WTC11 (cell line): ENCODE measurements at regions not wholly inside any gene's neighbourhood (a gene's known extent, or its start where the extent isn't known, plus 50 kb on each side); places are given as distances from the start of the nearest gene placed in this dataset.

Experiments used
- ATAC-seq: fragments of 200-7000 bp; cut with Tn5 transposase; 2 replicates; pipeline ENCODE4 v1.10.0; 2021; ENCODE audit warnings: mild to moderate bottlenecking, moderate library complexity
- CTCF ChIA-PET: fragments of 300-600 bp; sonication (Branson Sonifier 250); formaldehyde crosslinking; loops from one replicate; lab custom pipeline; 2021; ENCODE audit warnings: antibody characterized with exemption; lab: Charles Lee
- POLR2A ChIA-PET: fragments of 350-600 bp; sonication (Branson Sonifier 250); formaldehyde crosslinking; loops from one replicate; lab custom pipeline; 2021; ENCODE audit warnings: antibody characterized with exemption; lab: Charles Lee
- DNase-seq: peaks from one replicate; pipeline ENCODE4 v3.0.0; 2021; ENCODE audit warnings: low spot score
- H3K27ac Mint-ChIP-seq: 2 replicates; pipeline ENCODE4 v1.8.0; 2021; ENCODE audit warnings: mixed read lengths
- H3K27me3 Mint-ChIP-seq: 2 replicates; pipeline ENCODE4 v1.8.0; 2021; ENCODE audit warnings: low read depth, mild to moderate bottlenecking, moderate library complexity, mixed read lengths
- H3K36me3 Mint-ChIP-seq: 2 replicates; pipeline ENCODE4 v1.8.0; 2021; ENCODE audit warnings: mixed read lengths
- H3K4me1 Mint-ChIP-seq: 2 replicates; pipeline ENCODE4 v1.8.0; 2022; ENCODE audit warnings: mixed read lengths
- H3K4me3 Mint-ChIP-seq: 2 replicates; pipeline ENCODE4 v1.8.0; 2021; ENCODE audit warnings: mild to moderate bottlenecking, moderate library complexity, mixed read lengths
- H3K9me3 Mint-ChIP-seq: 2 replicates; pipeline ENCODE4 v1.8.0; 2021; ENCODE audit warnings: mixed read lengths
- FOXJ3 ChIP-seq: sonication (generic); formaldehyde crosslinking; IDR thresholded peaks from 2 replicates; pipeline ENCODE4 v1.9.0; 2021; ENCODE audit warnings: missing genetic modification reagents, mild to moderate bottlenecking, borderline replicate concordance
- GABPB1 ChIP-seq: sonication (generic); formaldehyde crosslinking; IDR thresholded peaks from 2 replicates; pipeline ENCODE4 v1.8.1; 2023; ENCODE audit warnings: mild to moderate bottlenecking, missing genetic modification reagents
- GTF2I ChIP-seq: fragments of 250-450 bp; sonication (Bioruptor Pico); conservative IDR thresholded peaks from 2 replicates; pipeline ENCODE4 v1.4.0; 2021; ENCODE audit warnings: mild to moderate bottlenecking
- KAT7 ChIP-seq: sonication (generic); formaldehyde crosslinking; IDR thresholded peaks from 2 replicates; pipeline ENCODE4 v1.8.1; 2023; ENCODE audit warnings: missing genetic modification reagents, mild to moderate bottlenecking, borderline replicate concordance
- NFATC4 ChIP-seq: fragments of 250-450 bp; sonication (Bioruptor Pico); IDR thresholded peaks from 2 replicates; pipeline ENCODE4 v1.9.0; 2021; ENCODE audit warnings: mild to moderate bottlenecking
- PRRX2 ChIP-seq: fragments of 250-450 bp; sonication (Bioruptor Pico); IDR thresholded peaks from 2 replicates; pipeline ENCODE4 v1.8.0; 2021; ENCODE audit warnings: mild to moderate bottlenecking
- SMAD4 ChIP-seq: sonication (generic); formaldehyde crosslinking; IDR thresholded peaks from 2 replicates; pipeline ENCODE4 v1.8.0; 2022; ENCODE audit warnings: mild to moderate bottlenecking, missing genetic modification reagents
- TEAD1 ChIP-seq: sonication (generic); formaldehyde crosslinking; IDR thresholded peaks from 2 replicates; pipeline ENCODE4 v1.8.0; 2022; ENCODE audit warnings: mild to moderate bottlenecking, missing genetic modification reagents
- USF1 ChIP-seq: sonication (generic); formaldehyde crosslinking; IDR thresholded peaks from 2 replicates; pipeline ENCODE4 v1.8.0; 2022; ENCODE audit warnings: mild to moderate bottlenecking, missing genetic modification reagents
- ZMAT4 ChIP-seq: fragments of 250-450 bp; sonication (Bioruptor Pico); IDR thresholded peaks from 2 replicates; pipeline ENCODE4 v1.9.0; 2021; ENCODE audit warnings: mild to moderate bottlenecking
- ZNF281 ChIP-seq: sonication (generic); formaldehyde crosslinking; IDR thresholded peaks from 2 replicates; pipeline ENCODE4 v1.8.0; 2023; ENCODE audit warnings: mild to moderate bottlenecking, missing genetic modification reagents
- ZNF396 ChIP-seq: fragments of 250-450 bp; sonication (Bioruptor Pico); IDR thresholded peaks from 2 replicates; pipeline ENCODE4 v1.8.0; 2021; ENCODE audit warnings: mild to moderate bottlenecking, moderate library complexity, borderline replicate concordance
- TF ChIP-seq, protein P1 (sequence below): sonication (generic); formaldehyde crosslinking; IDR thresholded peaks from 2 replicates; pipeline ENCODE4 v1.8.0; 2023; ENCODE audit warnings: missing genetic modification reagents

DNA sequence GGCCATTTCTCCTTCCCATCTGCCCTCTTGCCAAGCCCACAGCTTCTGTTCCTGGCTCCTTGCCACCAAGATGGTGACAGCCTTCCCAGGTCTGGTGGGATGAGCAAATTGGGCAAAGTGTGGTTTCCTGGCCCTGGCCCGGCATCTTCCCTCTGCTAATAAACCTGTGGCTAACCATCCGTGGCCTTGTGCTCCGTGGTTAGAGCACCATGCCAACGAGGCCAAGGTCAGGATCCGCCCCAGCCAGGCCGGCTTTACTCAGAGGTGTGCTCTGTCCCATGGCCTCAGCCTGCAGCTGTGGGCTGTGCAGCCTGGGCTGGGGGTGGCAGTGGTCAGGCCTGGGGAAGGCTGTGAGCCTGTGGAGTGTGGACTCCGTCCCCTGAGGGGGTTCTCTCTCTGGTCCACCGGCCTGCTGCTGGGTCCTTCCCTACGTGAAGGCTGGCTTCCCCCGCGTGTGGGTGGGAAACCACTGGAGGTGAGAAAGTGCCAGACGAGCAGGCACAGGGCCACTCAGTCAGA lies 117.4 kb downstream of the VEGFA start:
- POLR2A ChIA-PET = no interaction called here
- ATAC-seq = no peak
- peaks cover 16% of the 10 kb centered on the region for H3K4me1 Mint-ChIP-seq

GRCh38 chr6:43886717-43887339 lies 116.8 kb downstream of the VEGFA start:
- H3K4me3 Mint-ChIP-seq = no peak overlapping the region
- no peaks in the 10 kb centered on the region for H3K36me3 Mint-ChIP-seq
- TF ChIP-seq SMAD4 = no peak
- TF ChIP-seq TEAD1 (CRISPR knock-in tag) = no peak
- TF ChIP-seq KAT7 = no peak
- TF ChIP-seq PRRX2 (CRISPR knock-in tag) = no peak
- peaks cover 13% of the 10 kb centered on the region for H3K4me1 Mint-ChIP-seq
- H3K27me3 Mint-ChIP-seq = peaks cover 6% of the 10 kb centered on the region; the same call in 1 of the 2 replicates
- POLR2A ChIA-PET = no interaction called here
- CTCF ChIA-PET = interaction anchor here (0.7 to 1.3 kb wide), 4 partner anchors 22 to 192 kb away, joined by 3 read pairs; no protein-coding TSS in a partner anchor
- no peak overlapping the region for H3K27ac Mint-ChIP-seq
- DNase-seq (no peak), ATAC-seq (no peak)
- no peaks in the 10 kb centered on the region for H3K9me3 Mint-ChIP-seq

More for the DNA sequence above, 117.4 kb downstream of the VEGFA start:
- Mint-ChIP-seq H3K4me3 (no peak overlapping the region), H3K9me3 (no peaks in the 10 kb centered on the region), H3K27ac (no peak overlapping the region), H3K36me3 (no peaks in the 10 kb centered on the region), H3K27me3 (peaks cover 9% of the 10 kb centered on the region)
- TF ChIP-seq USF1 (CRISPR knock-in tag) (no peak), FOXJ3 (CRISPR knock-in tag) (no peak), GABPB1 (CRISPR knock-in tag) (0 out of 2 replicates have a peak, but pooled peaks have one; percentile 17), ZNF281 (no peak), KAT7 (no peak)
- TF ChIP-seq, protein P1, sequence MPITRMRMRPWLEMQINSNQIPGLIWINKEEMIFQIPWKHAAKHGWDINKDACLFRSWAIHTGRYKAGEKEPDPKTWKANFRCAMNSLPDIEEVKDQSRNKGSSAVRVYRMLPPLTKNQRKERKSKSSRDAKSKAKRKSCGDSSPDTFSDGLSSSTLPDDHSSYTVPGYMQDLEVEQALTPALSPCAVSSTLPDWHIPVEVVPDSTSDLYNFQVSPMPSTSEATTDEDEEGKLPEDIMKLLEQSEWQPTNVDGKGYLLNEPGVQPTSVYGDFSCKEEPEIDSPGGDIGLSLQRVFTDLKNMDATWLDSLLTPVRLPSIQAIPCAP (CRISPR knock-in tag) = no peak
- CTCF ChIA-PET = interaction anchor here (1.2 to 1.3 kb wide), 2 partner anchors 21 to 192 kb away, joined by 3 read pairs; no protein-coding TSS in a partner anchor
- no peak for DNase-seq

- H3K27ac Mint-ChIP-seq = no peak overlapping the region
- DNase-seq = no peak
- ChIA-PET CTCF (interaction anchor here (0.6 to 1.4 kb wide), 12 partner anchors 8 to 216 kb away, joined by 3 to 5 read pairs (median 3); partner anchors contain the start of gene VEGFA), POLR2A (no interaction called here)
- no peaks in the 10 kb centered on the region for H3K9me3 Mint-ChIP-seq
- no peak for ATAC-seq
- no peak for TF ChIP-seq ZNF396 (CRISPR knock-in tag)
- no peak for TF ChIP-seq ZMAT4 (CRISPR knock-in tag)
- TF ChIP-seq NFATC4 (CRISPR knock-in tag) = no peak
- H3K4me1 Mint-ChIP-seq = peaks cover 9% of the 10 kb centered on the region
- no peaks in the 10 kb centered on the region for H3K36me3 Mint-ChIP-seq
- no peak overlapping the region for H3K4me3 Mint-ChIP-seq
- H3K27me3 Mint-ChIP-seq = peaks cover 2% of the 10 kb centered on the region; the same call in 1 of the 2 replicates
Observed at GRCh38 chr6:43886067-43886461, 116.1 kb downstream of the VEGFA start.

- no peaks in the 10 kb centered on the region for H3K36me3 Mint-ChIP-seq
- H3K4me3 Mint-ChIP-seq = no peak overlapping the region
- no peaks in the 10 kb centered on the region for H3K9me3 Mint-ChIP-seq
- ATAC-seq (no peak), DNase-seq (no peak)
- H3K4me1 Mint-ChIP-seq = peaks cover 4% of the 10 kb centered on the region
- TF ChIP-seq GTF2I (0 out of 2 replicates have a peak, but pooled peaks have one; percentile 18), GABPB1 (CRISPR knock-in tag) (no peak)
- ChIA-PET CTCF (interaction anchor here (0.6 to 1.4 kb wide), 11 partner anchors 9 to 216 kb away, joined by 3 to 5 read pairs (median 3); partner anchors contain the start of gene VEGFA), POLR2A (no interaction called here)
- no peak overlapping the region for H3K27ac Mint-ChIP-seq
- H3K27me3 Mint-ChIP-seq = no peaks in the 10 kb centered on the region; the same call in 1 of the 2 replicates
Observed at GRCh38 chr6:43885399-43886066, 115.5 kb downstream of the VEGFA start.
